PC-9 (cell line): ENCODE measurements at regions not wholly inside any gene's neighbourhood (a gene's known extent, or its start where the extent isn't known, plus 50 kb on each side); places are given as distances from the start of the nearest gene placed in this dataset.
"Not testable (repeated sequence)": the region's sequence is repeated elsewhere in the genome, so short reads cannot be mapped to it uniquely, and the experiment has no call there.

ENCODE experiments used
- BruUV-seq: library from RNA; stranded (reverse); fragments of 400-500 nt; replicated peaks from 2 replicates; lab custom pipeline; 2021; lab: Mats Ljungman, UMichigan
- CTCF ChIA-PET: fragments of 300-600 bp; sonication (Branson Sonifier 250); formaldehyde crosslinking; loops from one replicate; lab custom pipeline; 2022; ENCODE audit warnings: antibody characterized with exemption; lab: Charles Lee
- POLR2A ChIA-PET: fragments of 300-600 bp; sonication (Branson Sonifier 250); formaldehyde crosslinking; loops from one replicate; lab custom pipeline; 2022; ENCODE audit warnings: antibody characterized with exemption; ENCODE audit not compliant: unreplicated experiment; lab: Charles Lee
- DNase-seq, 2 experiments: peaks; one replicate each; pipeline versions ENCODE4 v3.0.0 to v3.0.0-alpha.2; 2015 to 2022; ENCODE audit warnings: mixed read lengths in 1 of 2
- H2AFZ ChIP-seq: fragments of 200-600 bp; sonication (generic); 2 replicates; pipeline ENCODE4 v1.8.1; 2017; ENCODE audit warnings: antibody characterized with exemption
- H3F3A ChIP-seq: fragments of 200-600 bp; sonication (generic); 2 replicates; pipeline ENCODE4 v1.8.1; 2017; ENCODE audit warnings: antibody characterized with exemption, mild to moderate bottlenecking, low read depth; ENCODE audit not compliant: insufficient read depth
- H3K27ac ChIP-seq: fragments of 200-600 bp; sonication (generic); 2 replicates; pipeline ENCODE4 v1.6.1; 2016; ENCODE audit warnings: mixed run types
- H3K27me3 ChIP-seq: fragments of 200-600 bp; sonication (generic); 2 replicates; pipeline ENCODE4 v1.6.1; 2016; ENCODE audit warnings: low read depth, mixed run types; ENCODE audit not compliant: insufficient read depth
- H3K36me3 ChIP-seq: fragments of 200-600 bp; sonication (generic); 2 replicates; pipeline ENCODE4 v1.6.1; 2016; ENCODE audit warnings: low read depth, mixed run types
- H3K4me1 ChIP-seq: fragments of 200-600 bp; sonication (generic); replicated peaks from 2 replicates; pipeline ENCODE4 v1.6.1; 2016; ENCODE audit warnings: mixed run types; ENCODE audit not compliant: insufficient read depth
- H3K4me2 ChIP-seq: fragments of 200-600 bp; sonication (generic); 2 replicates; pipeline ENCODE4 v1.6.1; 2017; ENCODE audit warnings: mixed run types
- H3K4me3 ChIP-seq: fragments of 200-600 bp; sonication (generic); 2 replicates; pipeline ENCODE4 v1.6.1; 2016; ENCODE audit warnings: mixed run types
- H3K79me2 ChIP-seq: fragments of 200-600 bp; sonication (generic); 2 replicates; pipeline ENCODE4 v1.6.1; 2017; ENCODE audit warnings: low read depth, mixed run types
- H3K9me2 ChIP-seq: fragments of 200-600 bp; sonication (generic); 2 replicates; pipeline ENCODE4 v1.8.1; 2017; ENCODE audit warnings: mild to moderate bottlenecking; ENCODE audit not compliant: insufficient read depth
- H3K9me3 ChIP-seq: fragments of 200-600 bp; sonication (generic); 2 replicates; pipeline ENCODE4 v1.8.1; 2016; ENCODE audit warnings: low read depth; ENCODE audit not compliant: insufficient read depth
- H4K20me1 ChIP-seq: fragments of 200-600 bp; sonication (generic); 2 replicates; pipeline ENCODE4 v1.8.1; 2017; ENCODE audit not compliant: insufficient read depth
- CTCF ChIP-seq: fragments of 200-600 bp; sonication (generic); conservative IDR thresholded peaks from 2 replicates; pipeline ENCODE4 v1.6.1; 2017; ENCODE audit warnings: mixed run types, antibody characterized with exemption, mild to moderate bottlenecking, moderate library complexity
- intact Hi-C: fragments of 100-400 bp; cut with micrococcal nuclease; formaldehyde crosslinking; loops from one replicate; pipeline ENCODE4 v1.10.0; 2022; ENCODE audit not compliant: unreplicated experiment

- H2AFZ ChIP-seq, H3K4me2 ChIP-seq, H3K79me2 ChIP-seq, H3K36me3 ChIP-seq, H3F3A ChIP-seq, H3K9me2 ChIP-seq, BruUV-seq, DNase-seq, H3K9me3 ChIP-seq, H3K4me1 ChIP-seq, POLR2A ChIA-PET, H4K20me1 ChIP-seq, CTCF ChIA-PET, H3K4me3 ChIP-seq, intact Hi-C loops, H3K27me3 ChIP-seq, H3K27ac ChIP-seq: not testable (repeated sequence)
Observed at GRCh38 chr1:223936592-223936991, 90.8 kb upstream of the TP53BP2 start.

DNA sequence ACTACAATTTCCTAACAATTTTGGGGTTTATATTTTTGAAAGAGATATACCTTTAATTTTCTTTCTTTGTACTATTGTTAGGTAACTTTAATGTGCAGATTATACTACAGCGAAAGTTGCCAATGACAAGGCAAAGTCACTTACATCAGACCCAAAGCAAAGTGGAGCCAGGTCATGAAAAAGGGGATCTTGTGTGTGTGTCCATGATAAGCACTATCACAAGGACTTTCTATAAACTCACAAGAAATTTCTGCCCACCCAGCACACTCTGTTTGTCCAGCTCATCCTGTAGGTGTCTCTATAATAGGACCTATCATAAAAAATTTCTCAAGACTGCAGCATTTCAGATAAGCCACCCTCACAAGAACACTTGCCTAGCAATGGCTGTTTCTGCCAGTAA, 85.7 kb upstream of the TP53BP2 start:
- intact Hi-C loops, BruUV-seq, POLR2A ChIA-PET: not testable (repeated sequence)

GRCh38 chr1:223920805-223921204, 75.1 kb upstream of the TP53BP2 start:
- H3F3A ChIP-seq, H3K79me2 ChIP-seq, H3K36me3 ChIP-seq, H3K4me3 ChIP-seq, intact Hi-C loops, H2AFZ ChIP-seq, H3K27me3 ChIP-seq, H3K4me2 ChIP-seq, H3K4me1 ChIP-seq, H3K27ac ChIP-seq, H4K20me1 ChIP-seq, POLR2A ChIA-PET, H3K9me2 ChIP-seq, CTCF ChIA-PET, H3K9me3 ChIP-seq, BruUV-seq: not testable (repeated sequence)
- peak in 1 of 2 experiments; percentile 45 for DNase-seq
- 0 out of 2 replicates have a peak, but pooled peaks have one; percentile 25 for TF ChIP-seq CTCF

More for the DNA sequence above, 85.7 kb upstream of the TP53BP2 start:
- H3K79me2 ChIP-seq, H3F3A ChIP-seq, H3K27me3 ChIP-seq, H3K4me2 ChIP-seq, CTCF ChIA-PET, H3K27ac ChIP-seq, H3K36me3 ChIP-seq, H3K4me3 ChIP-seq, H3K4me1 ChIP-seq, DNase-seq, H2AFZ ChIP-seq, H4K20me1 ChIP-seq, H3K9me3 ChIP-seq, H3K9me2 ChIP-seq: not testable (repeated sequence)

DNA sequence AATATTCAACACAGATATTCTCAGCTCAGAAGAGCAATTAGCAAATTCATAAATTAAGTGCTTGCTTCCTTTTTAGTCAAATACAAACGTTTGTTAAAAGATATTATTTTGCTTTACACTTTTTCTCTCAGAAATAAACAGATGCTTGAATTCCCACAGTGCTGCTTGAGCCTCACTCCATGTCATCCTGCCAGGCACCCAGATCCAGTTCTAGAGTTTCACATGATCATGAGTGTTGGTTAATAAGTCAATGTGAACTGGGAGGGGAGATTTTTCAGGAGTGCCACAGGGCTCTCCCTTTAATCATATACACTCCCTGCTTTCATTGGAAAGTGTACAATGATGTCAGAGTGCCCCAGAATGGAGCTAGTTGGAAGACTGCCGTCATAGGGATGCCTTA, 69.7 kb upstream of the TP53BP2 start:
- H3K79me2 ChIP-seq, H3K9me3 ChIP-seq, H3K27me3 ChIP-seq, H3K4me2 ChIP-seq, H3K27ac ChIP-seq, H3K36me3 ChIP-seq, H3F3A ChIP-seq, H2AFZ ChIP-seq, POLR2A ChIA-PET, intact Hi-C loops, H3K9me2 ChIP-seq, CTCF ChIA-PET, H3K4me3 ChIP-seq, BruUV-seq, DNase-seq, H4K20me1 ChIP-seq, H3K4me1 ChIP-seq: not testable (repeated sequence)

DNA sequence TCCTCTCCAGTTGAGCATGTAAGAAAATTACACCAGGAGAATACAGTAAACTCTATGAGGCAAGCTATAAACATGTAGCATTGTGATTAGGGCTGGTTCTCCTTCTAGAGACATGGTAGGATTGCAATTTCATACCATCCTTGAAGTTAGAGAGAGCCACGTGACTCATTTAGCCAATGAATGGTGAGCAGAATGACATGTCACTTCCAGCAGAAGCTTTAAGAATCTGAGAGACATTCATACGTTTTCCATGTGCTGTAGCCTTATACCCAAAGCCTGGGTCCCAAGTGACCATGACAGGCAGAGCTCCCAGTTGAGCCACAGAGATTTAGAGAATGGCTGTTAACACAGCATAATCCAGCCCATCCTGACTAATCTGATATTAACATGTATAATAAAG, 68.0 kb upstream of the TP53BP2 start:
- H3K4me2 ChIP-seq, H3K79me2 ChIP-seq, H3K27me3 ChIP-seq, H2AFZ ChIP-seq, intact Hi-C loops, POLR2A ChIA-PET, H3K4me3 ChIP-seq, BruUV-seq, H3K9me2 ChIP-seq, DNase-seq, H3K27ac ChIP-seq, H4K20me1 ChIP-seq, H3K36me3 ChIP-seq, H3K9me3 ChIP-seq, H3K4me1 ChIP-seq, CTCF ChIA-PET, H3F3A ChIP-seq: not testable (repeated sequence)
